Psoas muscle (tissue), 7 donors: ENCODE measurements at regions not wholly inside any gene's neighbourhood (a gene's known extent, or its start where the extent isn't known, plus 50 kb on each side); places are given as distances from the start of the nearest gene placed in this dataset.

Source experiments
- ATAC-seq, 4 donors: fragments of 200-7000 bp; cut with Tn5 transposase; one replicate each; pipeline ENCODE4 v1.9.1; 2020; ENCODE audit warnings: moderate library complexity in 3 of 4, mild to moderate bottlenecking in 2 of 4
- DNase-seq, 2 donors: peaks; one replicate each; pipeline ENCODE4 v3.0.0-alpha.2; 2020
- H3K27ac ChIP-seq: fragments of 200-600 bp; one replicate; pipeline ENCODE4 v1.8.0; 2022
- H3K27me3 ChIP-seq, 3 donors: fragments of 200-600 bp in 1 of 3; one replicate each; pipeline versions ENCODE4 v1.6.1 to v1.8.0; 2013 to 2022; ENCODE audit warnings: low read length in 2 of 3, mild to moderate bottlenecking in 2 of 3, moderate library complexity in 1 of 3; ENCODE audit not compliant: insufficient read depth in 3 of 3
- H3K36me3 ChIP-seq, 2 donors: fragments of 200-600 bp in 1 of 2; one replicate each; pipeline versions ENCODE4 v1.6.1 to v1.8.0; 2013 to 2022; ENCODE audit warnings: low read depth in 1 of 2, mild to moderate bottlenecking in 1 of 2, moderate library complexity in 1 of 2; ENCODE audit not compliant: insufficient read depth in 1 of 2
- H3K4me1 ChIP-seq: fragments of 200-600 bp; one replicate; pipeline ENCODE4 v1.8.0; 2022
- H3K4me3 ChIP-seq: fragments of 200-600 bp; one replicate; pipeline ENCODE4 v1.8.0; 2022; ENCODE audit warnings: mild to moderate bottlenecking
- H3K9me3 ChIP-seq: fragments of 200-600 bp; one replicate; pipeline ENCODE4 v1.8.0; 2022
- WGBS, 3 donors: extraction: QIAGEN DNeasy Blood & Tissue Kit; methylation state at CpG; one replicate each; pipeline versions ENCODE4 v1.1.6 to v1.1.7; 2013; 5-methylcytosine and 5-hydroxymethylcytosine counted together
- intact Hi-C, 2 donors: fragments of 100-400 bp; cut with DNase I; formaldehyde crosslinking; loops; one replicate each; pipeline versions ENCODE4 v1.11.0 to v1.14.2; 2022
- TF ChIP-seq, protein P1 (sequence below): fragments of 200-600 bp; IDR thresholded peaks from one replicate; pipeline ENCODE4 v1.8.0; 2022; ENCODE audit warnings: antibody characterized with exemption
- donor health status: healthy with polysubstance abuse.
- donor health status: DM: no; HTN: no; CAD: no; lungs with moderate emphysema.
- donor health status: Bipolar disorder and iron deficiency.
- donor health status: healthy.
- donor health status: DM: yes; HTN: yes; CAD: no.
- donor health status: DM: no; HTN: no; CAD: no.
- donor health status: DM: yes; HTN: yes; CAD: no.

DNA sequence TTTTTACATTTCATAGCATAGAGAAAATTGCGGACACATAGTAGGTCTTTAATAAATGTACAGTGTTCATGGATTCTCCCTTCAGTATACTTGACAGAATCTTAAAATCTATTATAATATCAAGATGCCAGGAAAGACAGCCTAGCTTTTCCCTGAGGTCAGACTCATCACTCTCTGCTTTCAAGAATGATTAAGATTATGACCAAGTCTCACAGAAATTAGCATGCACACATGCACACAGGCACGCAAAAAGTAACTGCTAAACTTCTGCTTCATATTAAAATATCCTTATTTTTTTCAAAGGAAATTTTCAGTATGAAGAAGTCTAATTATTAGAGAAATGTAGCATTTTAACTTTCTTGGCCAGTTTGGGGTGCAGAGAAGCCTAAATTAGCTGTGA, 493.8 kb upstream of the NECTIN3 start:
- Histone ChIP-seq H3K36me3 (no peaks in the 10 kb centered on the region), H3K27ac (no peak overlapping the region), H3K9me3 (no peaks in the 10 kb centered on the region), H3K4me3 (no peak overlapping the region), H3K27me3 (no peaks in the 10 kb centered on the region), H3K4me1 (no peaks in the 10 kb centered on the region)
- WGBS, 3 donors, result 56 to 61% (median 61%) methylated on average over 2 of the region's 2 CpGs
- intact Hi-C loops, result no loop called here
- TF ChIP-seq, protein P1, sequence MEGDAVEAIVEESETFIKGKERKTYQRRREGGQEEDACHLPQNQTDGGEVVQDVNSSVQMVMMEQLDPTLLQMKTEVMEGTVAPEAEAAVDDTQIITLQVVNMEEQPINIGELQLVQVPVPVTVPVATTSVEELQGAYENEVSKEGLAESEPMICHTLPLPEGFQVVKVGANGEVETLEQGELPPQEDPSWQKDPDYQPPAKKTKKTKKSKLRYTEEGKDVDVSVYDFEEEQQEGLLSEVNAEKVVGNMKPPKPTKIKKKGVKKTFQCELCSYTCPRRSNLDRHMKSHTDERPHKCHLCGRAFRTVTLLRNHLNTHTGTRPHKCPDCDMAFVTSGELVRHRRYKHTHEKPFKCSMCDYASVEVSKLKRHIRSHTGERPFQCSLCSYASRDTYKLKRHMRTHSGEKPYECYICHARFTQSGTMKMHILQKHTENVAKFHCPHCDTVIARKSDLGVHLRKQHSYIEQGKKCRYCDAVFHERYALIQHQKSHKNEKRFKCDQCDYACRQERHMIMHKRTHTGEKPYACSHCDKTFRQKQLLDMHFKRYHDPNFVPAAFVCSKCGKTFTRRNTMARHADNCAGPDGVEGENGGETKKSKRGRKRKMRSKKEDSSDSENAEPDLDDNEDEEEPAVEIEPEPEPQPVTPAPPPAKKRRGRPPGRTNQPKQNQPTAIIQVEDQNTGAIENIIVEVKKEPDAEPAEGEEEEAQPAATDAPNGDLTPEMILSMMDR, result no peak
- DNase-seq (no peak), ATAC-seq (no peak)

GRCh38 chr3:110579840-110580550, 491.6 kb upstream of the NECTIN3 start:
- TF ChIP-seq, protein P1, result no peak
- Histone ChIP-seq H3K27ac (no peak overlapping the region), H3K36me3 (no peaks in the 10 kb centered on the region), H3K9me3 (no peaks in the 10 kb centered on the region), H3K27me3 (no peaks in the 10 kb centered on the region), H3K4me3 (no peak overlapping the region), H3K4me1 (no peaks in the 10 kb centered on the region)
- ATAC-seq (no peak), DNase-seq (no peak)
- intact Hi-C loops, result no loop called here
- WGBS, 3 donors, result 83 to 89% (median 84%) methylated on average over 4 of the region's 4 CpGs

- Histone ChIP-seq H3K4me1 (no peaks in the 10 kb centered on the region), H3K4me3 (no peak overlapping the region), H3K9me3 (no peaks in the 10 kb centered on the region), H3K27ac (no peak overlapping the region), H3K36me3 (no peaks in the 10 kb centered on the region), H3K27me3 (no peaks in the 10 kb centered on the region)
- WGBS, 3 donors, result 52 to 62% (median 56%) methylated on average over 3 of the region's 3 CpGs
- TF ChIP-seq, protein P1, result no peak
- DNase-seq (no peak), ATAC-seq (no peak)
- intact Hi-C loops, result no loop called here
Measured at GRCh38 chr3:110583373-110583935, 488.2 kb upstream of the NECTIN3 start.

DNA sequence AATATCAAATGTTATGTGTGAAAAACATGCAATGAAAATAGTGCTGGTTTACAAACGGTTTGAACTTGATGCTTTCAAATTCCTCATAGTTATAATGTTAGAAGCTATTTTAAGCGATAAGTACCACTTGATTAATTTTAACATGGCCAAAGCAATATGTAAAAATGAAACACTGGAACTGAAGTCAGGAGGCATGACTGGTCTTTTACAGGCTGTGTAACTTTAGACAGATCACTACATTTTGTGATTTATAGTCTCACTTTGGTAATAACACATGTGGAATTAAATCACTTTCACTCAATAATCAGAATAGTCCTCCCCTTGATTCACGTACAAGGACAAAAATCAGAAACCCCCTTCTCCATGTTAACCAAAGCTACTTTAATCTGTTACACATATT, 482.7 kb upstream of the NECTIN3 start:
- DNase-seq, result no peak
- TF ChIP-seq, protein P1, result no peak
- intact Hi-C loops, result no loop called here
- no peaks in the 10 kb centered on the region for H3K9me3 ChIP-seq
- H3K4me3 ChIP-seq, result no peak overlapping the region
- no peak overlapping the region for H3K27ac ChIP-seq
- H3K36me3 ChIP-seq, result no peaks in the 10 kb centered on the region
- H3K27me3 ChIP-seq, result no peaks in the 10 kb centered on the region
- no peaks in the 10 kb centered on the region for H3K4me1 ChIP-seq
- ATAC-seq, result no peak
- 33 to 51% (median 36%) methylated on average over 3 of the region's 3 CpGs for WGBS, 3 donors

DNA sequence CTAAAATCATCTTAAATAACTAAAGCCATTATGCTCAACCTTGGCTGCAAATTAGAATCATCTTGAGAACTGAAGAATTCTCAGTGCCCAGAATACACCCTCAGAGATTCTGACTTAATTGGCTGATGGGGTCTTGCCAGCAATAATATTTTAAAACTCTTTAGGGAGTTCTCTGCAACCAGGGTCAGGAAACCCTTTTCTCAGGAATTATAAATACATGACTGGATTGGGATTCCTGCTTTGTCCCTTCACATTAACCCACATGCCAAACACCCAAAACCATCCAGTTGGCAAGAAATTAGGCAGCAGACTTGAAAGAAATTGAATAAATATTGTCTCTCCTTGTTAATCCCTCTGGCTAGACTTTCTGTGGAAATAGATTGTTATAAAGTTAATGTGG, 482.3 kb upstream of the NECTIN3 start:
- no peak for ATAC-seq

More for the DNA sequence above, 482.3 kb upstream of the NECTIN3 start:
- no peak for DNase-seq
- no peak overlapping the region for H3K4me3 ChIP-seq
- H3K4me1 ChIP-seq, result no peaks in the 10 kb centered on the region
- H3K36me3 ChIP-seq, result no peaks in the 10 kb centered on the region
- TF ChIP-seq, protein P1, result no peak
- no peaks in the 10 kb centered on the region for H3K27me3 ChIP-seq
- no peak overlapping the region for H3K27ac ChIP-seq
- intact Hi-C loops, result no loop called here
- H3K9me3 ChIP-seq, result no peaks in the 10 kb centered on the region
